SK-N-MC (cell line): ENCODE measurements at regions not wholly inside any gene's neighbourhood (a gene's known extent, or its start where the extent isn't known, plus 50 kb on each side); places are given as distances from the start of the nearest gene placed in this dataset.

Source experiments
- EZH2 ChIP-seq: fragments of 200-600 bp; sonication (generic); IDR thresholded peaks from one replicate; pipeline ENCODE4 v1.6.1; 2017; ENCODE audit warnings: antibody characterized with exemption
- POLR2AphosphoS5 ChIP-seq: IDR thresholded peaks from 2 replicates; pipeline ENCODE4 v1.6.1; 2012; ENCODE audit warnings: mild to moderate bottlenecking, low read depth, low read length, borderline replicate concordance

DNA sequence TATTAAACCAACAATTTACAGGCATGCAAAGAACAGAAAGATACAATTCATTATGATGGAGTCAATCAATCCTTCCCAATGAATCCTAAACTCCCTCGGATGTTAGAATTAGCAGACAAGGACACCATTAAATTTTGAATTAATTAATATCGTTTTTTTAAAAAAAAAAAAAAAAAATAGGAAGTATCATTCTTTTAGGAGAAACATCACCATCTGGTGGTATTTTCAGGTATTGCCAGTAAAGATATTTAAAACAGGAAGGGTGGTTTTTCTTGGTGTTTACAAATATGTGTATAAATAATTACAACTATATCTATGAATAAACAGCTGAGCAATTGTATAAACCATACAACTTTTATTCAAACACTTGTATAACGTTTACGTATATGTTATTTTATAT is 564.4 kb downstream of the HAO1 start:
- no peak for TF ChIP-seq POLR2AphosphoS5
- no peak for TF ChIP-seq EZH2
